ENCODE measurements at regions not wholly inside any gene's neighbourhood (a gene's known extent, or its start where the extent isn't known, plus 50 kb on each side); places are given as distances from the start of the nearest gene placed in this dataset.

DNA sequence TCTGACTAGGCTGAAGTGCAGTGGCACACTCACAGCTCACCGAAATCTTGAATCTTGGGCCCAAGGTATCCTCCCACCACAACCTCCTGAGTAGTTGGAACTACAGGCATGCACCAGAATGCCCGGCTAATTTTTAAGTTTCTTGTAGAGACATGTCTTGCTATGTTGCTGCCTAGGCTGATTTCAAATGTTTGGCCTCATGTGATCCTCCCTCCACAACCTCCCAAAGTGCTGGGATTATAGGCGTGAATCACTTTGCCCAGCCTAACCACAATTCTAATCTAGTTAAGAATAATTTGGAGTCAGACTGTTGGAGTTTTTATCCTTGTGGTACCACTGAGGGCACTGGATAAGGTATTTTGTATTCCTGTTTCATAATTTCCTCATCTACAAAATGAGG lies 317.5 kb upstream of the AGA start:
- Histone ChIP-seq H3K27me3 (ENCODE audit: low read length) (no peaks in the 10 kb centered on the region), H3K27ac (ENCODE audit: low read length) (no peak overlapping the region), H2AFZ (ENCODE audit: low read length) (no peak overlapping the region), H3K4me3 (ENCODE audit: low read length) (no peak overlapping the region), H4K20me1 (ENCODE audit: insufficient read depth, low read depth, low read length) (no peaks in the 10 kb centered on the region), H3K36me3 (ENCODE audit: insufficient read depth, low read length) (no peaks in the 10 kb centered on the region), H3K9me2 (replicated peaks; ENCODE audit: insufficient read depth, low read length) (no peaks in the 10 kb centered on the region), H3K4me1 (ENCODE audit: low read length) (no peaks in the 10 kb centered on the region), H3K9me3 (ENCODE audit: low read length) (no peaks in the 10 kb centered on the region), H3K9ac (ENCODE audit: low read length) (no peak overlapping the region), H3K79me2 (ENCODE audit: low read length) (no peaks in the 10 kb centered on the region), H3K4me2 (ENCODE audit: low read depth, low read length, poor library complexity, severe bottlenecking) (no peak overlapping the region)
- no peak for DNase-seq

DNA sequence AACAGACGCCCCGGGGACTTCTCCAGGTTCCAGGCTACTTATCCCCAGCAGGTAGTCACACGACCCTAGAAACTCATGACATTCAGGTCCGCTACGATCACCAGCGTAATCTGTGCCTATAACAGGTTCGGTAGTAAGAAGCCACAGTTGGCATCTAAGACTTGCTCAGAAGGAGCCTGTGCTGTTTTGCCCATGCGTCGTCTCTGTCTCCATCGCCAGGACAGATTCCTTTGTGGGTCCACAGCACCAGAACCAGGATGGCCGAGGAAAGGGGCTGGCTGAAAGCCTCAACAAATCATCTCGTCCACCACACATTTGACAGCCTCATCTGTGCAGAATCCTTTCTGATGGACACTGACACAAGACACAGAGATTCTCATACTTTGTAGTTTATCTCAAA lies 319.5 kb upstream of the AGA start:
- H3K27me3 ChIP-seq (ENCODE audit: low read length) = no peaks in the 10 kb centered on the region
- H3K9ac ChIP-seq (ENCODE audit: low read length) = no peak overlapping the region
- DNase-seq = no peak
- H3K4me3 ChIP-seq (ENCODE audit: low read length) = no peak overlapping the region
- H3K27ac ChIP-seq (ENCODE audit: low read length) = no peak overlapping the region
- H3K79me2 ChIP-seq (ENCODE audit: low read length) = no peaks in the 10 kb centered on the region
- H3K36me3 ChIP-seq (ENCODE audit: insufficient read depth, low read length) = no peaks in the 10 kb centered on the region
- H2AFZ ChIP-seq (ENCODE audit: low read length) = no peak overlapping the region
- H3K9me2 ChIP-seq (replicated peaks; ENCODE audit: insufficient read depth, low read length) = no peaks in the 10 kb centered on the region
- H3K9me3 ChIP-seq (ENCODE audit: low read length) = no peaks in the 10 kb centered on the region
- H4K20me1 ChIP-seq (ENCODE audit: insufficient read depth, low read depth, low read length) = no peaks in the 10 kb centered on the region
- no peaks in the 10 kb centered on the region for H3K4me1 ChIP-seq (ENCODE audit: low read length)
- H3K4me2 ChIP-seq (ENCODE audit: low read depth, low read length, poor library complexity, severe bottlenecking) = no peak overlapping the region

DNA sequence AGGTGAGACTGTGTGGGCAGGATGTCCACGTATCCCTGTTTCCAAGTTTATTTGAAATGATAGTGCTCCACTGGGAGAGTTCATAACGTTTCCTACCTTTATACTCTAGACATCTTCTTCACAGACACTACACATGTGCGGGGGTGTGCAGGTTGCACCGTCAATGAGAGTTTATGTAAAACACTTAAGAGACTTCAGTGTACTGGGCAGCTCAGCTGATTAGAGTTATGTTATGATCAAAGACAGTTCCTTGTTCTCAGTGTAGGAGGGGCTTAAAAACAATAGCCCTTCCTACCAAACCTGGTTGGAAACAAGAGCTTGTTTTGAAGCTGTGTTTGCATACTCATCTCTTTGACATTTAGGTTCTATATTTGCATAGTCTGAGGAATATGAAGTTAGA lies 326.9 kb upstream of the AGA start:
- H3K9me3 ChIP-seq (ENCODE audit: low read length) = no peaks in the 10 kb centered on the region
- H3K79me2 ChIP-seq (ENCODE audit: low read length) = no peaks in the 10 kb centered on the region
- H3K9ac ChIP-seq (ENCODE audit: low read length) = no peak overlapping the region
- no peaks in the 10 kb centered on the region for H3K27me3 ChIP-seq (ENCODE audit: low read length)
- no peaks in the 10 kb centered on the region for H3K36me3 ChIP-seq (ENCODE audit: insufficient read depth, low read length)
- no peaks in the 10 kb centered on the region for H3K9me2 ChIP-seq (replicated peaks; ENCODE audit: insufficient read depth, low read length)
- no peak overlapping the region for H3K27ac ChIP-seq (ENCODE audit: low read length)
- H3K4me2 ChIP-seq (ENCODE audit: low read depth, low read length, poor library complexity, severe bottlenecking) = no peak overlapping the region
- no peak overlapping the region for H2AFZ ChIP-seq (ENCODE audit: low read length)
- H3K4me1 ChIP-seq (ENCODE audit: low read length) = no peaks in the 10 kb centered on the region
- no peaks in the 10 kb centered on the region for H4K20me1 ChIP-seq (ENCODE audit: insufficient read depth, low read depth, low read length)
- no peak overlapping the region for H3K4me3 ChIP-seq (ENCODE audit: low read length)
- DNase-seq = no peak

DNA sequence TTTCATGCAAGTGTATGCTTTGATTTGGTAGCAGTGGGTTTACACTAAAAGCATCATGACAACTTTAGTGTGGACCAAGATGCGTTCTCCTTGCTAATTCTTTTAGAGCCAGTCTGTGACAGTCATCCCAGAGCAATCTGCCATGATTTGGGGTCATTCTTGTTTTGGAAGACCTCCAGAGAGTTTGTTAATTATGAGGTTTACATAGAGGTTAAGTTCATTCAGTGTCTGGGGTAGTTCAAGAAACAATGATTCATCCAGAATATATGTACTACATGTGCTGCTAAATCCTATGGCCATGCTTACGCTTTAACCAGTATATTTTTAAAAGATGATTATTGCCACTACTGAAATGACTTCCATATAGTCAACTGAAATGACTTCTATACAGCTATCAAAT lies 328.5 kb upstream of the AGA start:
- H3K4me3 ChIP-seq (ENCODE audit: low read length) = no peak overlapping the region
- no peak for DNase-seq
- no peaks in the 10 kb centered on the region for H3K4me1 ChIP-seq (ENCODE audit: low read length)
- no peaks in the 10 kb centered on the region for H3K36me3 ChIP-seq (ENCODE audit: insufficient read depth, low read length)
- no peak overlapping the region for H3K27ac ChIP-seq (ENCODE audit: low read length)
- H3K79me2 ChIP-seq (ENCODE audit: low read length) = no peaks in the 10 kb centered on the region
- no peaks in the 10 kb centered on the region for H3K9me3 ChIP-seq (ENCODE audit: low read length)
- H3K9me2 ChIP-seq (replicated peaks; ENCODE audit: insufficient read depth, low read length) = no peaks in the 10 kb centered on the region
- H3K4me2 ChIP-seq (ENCODE audit: low read depth, low read length, poor library complexity, severe bottlenecking) = no peak overlapping the region
- no peaks in the 10 kb centered on the region for H4K20me1 ChIP-seq (ENCODE audit: insufficient read depth, low read depth, low read length)
- no peak overlapping the region for H3K9ac ChIP-seq (ENCODE audit: low read length)
- H2AFZ ChIP-seq (ENCODE audit: low read length) = no peak overlapping the region
- H3K27me3 ChIP-seq (ENCODE audit: low read length) = no peaks in the 10 kb centered on the region

DNA sequence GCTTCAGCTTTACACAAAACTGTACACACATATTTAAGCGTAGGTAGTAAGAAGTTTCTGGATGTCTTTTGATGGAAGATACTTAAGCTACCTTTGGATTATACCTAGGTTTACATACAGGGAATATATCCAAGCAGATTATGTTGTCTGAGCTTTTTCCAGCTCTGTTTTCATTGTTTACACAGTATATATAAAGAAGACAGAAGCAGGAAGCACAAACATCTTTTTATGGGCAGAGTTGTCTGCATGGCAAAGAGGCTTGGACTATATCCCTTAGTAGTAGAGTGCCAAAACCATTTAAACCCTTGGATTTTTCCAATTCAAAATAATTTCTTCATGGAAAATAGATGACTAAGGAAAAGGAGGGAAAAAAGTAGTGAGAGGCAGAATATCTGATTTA lies 329.4 kb upstream of the AGA start:
- H3K9ac ChIP-seq (ENCODE audit: low read length) = no peak overlapping the region
- no peaks in the 10 kb centered on the region for H3K9me2 ChIP-seq (replicated peaks; ENCODE audit: insufficient read depth, low read length)
- H3K79me2 ChIP-seq (ENCODE audit: low read length) = no peaks in the 10 kb centered on the region
- H3K9me3 ChIP-seq (ENCODE audit: low read length) = no peaks in the 10 kb centered on the region
- no peaks in the 10 kb centered on the region for H3K36me3 ChIP-seq (ENCODE audit: insufficient read depth, low read length)
- no peaks in the 10 kb centered on the region for H3K4me1 ChIP-seq (ENCODE audit: low read length)
- no peak overlapping the region for H3K4me2 ChIP-seq (ENCODE audit: low read depth, low read length, poor library complexity, severe bottlenecking)
- H2AFZ ChIP-seq (ENCODE audit: low read length) = no peak overlapping the region
- DNase-seq = no peak
- H3K27me3 ChIP-seq (ENCODE audit: low read length) = no peaks in the 10 kb centered on the region
- H3K4me3 ChIP-seq (ENCODE audit: low read length) = no peak overlapping the region
- no peak overlapping the region for H3K27ac ChIP-seq (ENCODE audit: low read length)
- H4K20me1 ChIP-seq (ENCODE audit: insufficient read depth, low read depth, low read length) = no peaks in the 10 kb centered on the region

DNA sequence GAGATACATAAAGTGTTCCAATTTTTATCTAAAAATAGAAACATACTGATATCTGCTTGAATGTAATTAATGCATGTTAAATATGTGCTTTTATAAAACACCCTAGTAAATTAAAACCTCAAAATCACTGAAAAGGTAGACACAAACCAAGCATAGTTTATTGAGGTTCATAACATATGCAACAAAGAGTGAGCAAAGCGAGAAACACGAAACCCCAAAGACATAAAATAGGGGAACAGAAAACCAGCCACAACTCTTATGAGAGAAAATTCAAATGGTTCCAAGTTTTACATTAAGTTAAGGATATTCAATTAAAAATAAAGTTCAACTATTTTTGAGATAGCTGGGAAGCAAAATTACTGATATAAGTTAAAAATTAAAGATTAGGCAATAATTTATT lies 336.4 kb upstream of the AGA start:
- Histone ChIP-seq H3K27ac (ENCODE audit: low read length) (no peak overlapping the region), H4K20me1 (ENCODE audit: insufficient read depth, low read depth, low read length) (no peaks in the 10 kb centered on the region), H2AFZ (ENCODE audit: low read length) (no peak overlapping the region), H3K27me3 (ENCODE audit: low read length) (no peaks in the 10 kb centered on the region), H3K4me2 (ENCODE audit: low read depth, low read length, poor library complexity, severe bottlenecking) (no peak overlapping the region), H3K9me2 (replicated peaks; ENCODE audit: insufficient read depth, low read length) (no peaks in the 10 kb centered on the region), H3K4me1 (ENCODE audit: low read length) (no peaks in the 10 kb centered on the region), H3K79me2 (ENCODE audit: low read length) (no peaks in the 10 kb centered on the region), H3K4me3 (ENCODE audit: low read length) (no peak overlapping the region), H3K9ac (ENCODE audit: low read length) (no peak overlapping the region), H3K9me3 (ENCODE audit: low read length) (no peaks in the 10 kb centered on the region), H3K36me3 (ENCODE audit: insufficient read depth, low read length) (no peaks in the 10 kb centered on the region)
- DNase-seq = no peak

DNA sequence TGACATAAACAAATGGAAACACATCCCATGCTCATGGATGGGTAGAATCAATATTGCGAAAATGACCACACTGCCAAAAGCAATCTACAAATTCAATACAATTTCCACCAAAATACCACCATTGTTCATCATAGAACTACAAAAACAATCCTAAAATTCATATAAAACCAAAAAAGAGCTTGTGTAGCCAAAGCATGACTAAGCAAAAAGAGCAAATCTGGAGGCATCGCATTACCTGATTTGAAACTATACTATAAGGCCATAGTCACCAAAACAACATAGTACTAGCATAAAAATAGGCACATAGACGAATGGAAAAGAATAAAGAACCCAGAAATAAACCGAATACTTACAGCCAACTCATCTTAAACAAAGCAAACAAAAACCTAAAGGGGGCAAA lies 342.8 kb upstream of the AGA start:
- Histone ChIP-seq H3K79me2 (ENCODE audit: low read length) (no peaks in the 10 kb centered on the region), H3K9me3 (ENCODE audit: low read length) (no peaks in the 10 kb centered on the region), H3K4me1 (ENCODE audit: low read length) (no peaks in the 10 kb centered on the region), H3K27me3 (ENCODE audit: low read length) (no peaks in the 10 kb centered on the region), H3K36me3 (ENCODE audit: insufficient read depth, low read length) (no peaks in the 10 kb centered on the region), H3K4me3 (ENCODE audit: low read length) (no peak overlapping the region), H3K9ac (ENCODE audit: low read length) (no peak overlapping the region), H3K27ac (ENCODE audit: low read length) (no peak overlapping the region), H4K20me1 (ENCODE audit: insufficient read depth, low read depth, low read length) (no peaks in the 10 kb centered on the region), H3K4me2 (ENCODE audit: low read depth, low read length, poor library complexity, severe bottlenecking) (no peak overlapping the region), H2AFZ (ENCODE audit: low read length) (no peak overlapping the region), H3K9me2 (replicated peaks; ENCODE audit: insufficient read depth, low read length) (no peaks in the 10 kb centered on the region)
- no peak for DNase-seq

DNA sequence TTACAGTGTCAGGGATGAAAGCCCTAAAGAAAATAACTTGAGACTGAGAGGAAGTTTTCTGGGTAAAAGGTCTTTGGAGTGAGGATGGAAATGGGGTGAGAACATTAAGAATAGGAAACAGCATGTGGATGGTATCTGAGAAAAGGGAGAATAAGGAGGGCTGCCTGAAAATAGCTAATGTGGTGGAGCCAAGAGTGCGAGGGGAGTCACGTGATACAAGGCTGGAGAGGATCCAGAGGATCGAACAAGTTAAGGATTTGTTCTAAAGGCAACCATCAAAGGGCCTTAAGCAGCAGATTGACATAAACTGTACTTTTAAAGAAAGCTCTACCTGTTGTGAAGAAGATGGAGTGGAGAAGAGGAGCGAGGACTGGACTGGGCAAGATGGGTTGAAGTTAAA lies 347.4 kb upstream of the AGA start:
- H3K9ac ChIP-seq (ENCODE audit: low read length) = no peak overlapping the region
- H3K27ac ChIP-seq (ENCODE audit: low read length) = no peak overlapping the region
- H3K9me3 ChIP-seq (ENCODE audit: low read length) = no peaks in the 10 kb centered on the region
- H3K9me2 ChIP-seq (replicated peaks; ENCODE audit: insufficient read depth, low read length) = no peaks in the 10 kb centered on the region
- no peaks in the 10 kb centered on the region for H3K27me3 ChIP-seq (ENCODE audit: low read length)
- H3K4me2 ChIP-seq (ENCODE audit: low read depth, low read length, poor library complexity, severe bottlenecking) = no peak overlapping the region
- no peaks in the 10 kb centered on the region for H3K4me1 ChIP-seq (ENCODE audit: low read length)
- no peak for DNase-seq
- H3K36me3 ChIP-seq (ENCODE audit: insufficient read depth, low read length) = no peaks in the 10 kb centered on the region
- no peak overlapping the region for H3K4me3 ChIP-seq (ENCODE audit: low read length)
- no peaks in the 10 kb centered on the region for H4K20me1 ChIP-seq (ENCODE audit: insufficient read depth, low read depth, low read length)
- no peaks in the 10 kb centered on the region for H3K79me2 ChIP-seq (ENCODE audit: low read length)
- H2AFZ ChIP-seq (ENCODE audit: low read length) = no peak overlapping the region

DNA sequence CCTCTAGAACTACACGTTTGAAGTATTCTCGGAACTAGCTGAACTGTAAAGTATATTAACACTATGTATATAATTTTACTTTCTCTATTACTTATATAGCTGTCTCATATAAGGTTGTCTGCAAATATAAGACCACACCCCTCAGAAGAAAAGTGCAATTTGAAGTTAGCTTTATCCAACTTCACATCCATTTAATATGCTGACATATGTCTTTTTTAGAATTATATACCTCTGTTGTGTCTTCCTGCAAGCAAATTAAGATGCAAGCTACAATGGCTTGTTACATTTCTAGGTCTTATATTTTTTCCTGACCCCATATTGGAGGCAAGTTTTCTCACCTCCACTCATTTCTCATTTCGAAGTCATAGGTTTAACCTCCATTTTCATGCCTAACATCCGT lies 349.0 kb upstream of the AGA start:
- H4K20me1 ChIP-seq (ENCODE audit: insufficient read depth, low read depth, low read length) = no peaks in the 10 kb centered on the region
- H3K9me2 ChIP-seq (replicated peaks; ENCODE audit: insufficient read depth, low read length) = no peaks in the 10 kb centered on the region
- no peak for DNase-seq
- no peak overlapping the region for H3K27ac ChIP-seq (ENCODE audit: low read length)
- no peaks in the 10 kb centered on the region for H3K4me1 ChIP-seq (ENCODE audit: low read length)
- no peaks in the 10 kb centered on the region for H3K79me2 ChIP-seq (ENCODE audit: low read length)
- H3K9me3 ChIP-seq (ENCODE audit: low read length) = no peaks in the 10 kb centered on the region
- no peak overlapping the region for H3K4me2 ChIP-seq (ENCODE audit: low read depth, low read length, poor library complexity, severe bottlenecking)
- H3K36me3 ChIP-seq (ENCODE audit: insufficient read depth, low read length) = no peaks in the 10 kb centered on the region
- H3K9ac ChIP-seq (ENCODE audit: low read length) = no peak overlapping the region
- H2AFZ ChIP-seq (ENCODE audit: low read length) = no peak overlapping the region
- no peak overlapping the region for H3K4me3 ChIP-seq (ENCODE audit: low read length)
- no peaks in the 10 kb centered on the region for H3K27me3 ChIP-seq (ENCODE audit: low read length)
